ENCODE measurements at regions not wholly inside any gene's neighbourhood (a gene's known extent, or its start where the extent isn't known, plus 50 kb on each side); places are given as distances from the start of the nearest gene placed in this dataset.

DNA sequence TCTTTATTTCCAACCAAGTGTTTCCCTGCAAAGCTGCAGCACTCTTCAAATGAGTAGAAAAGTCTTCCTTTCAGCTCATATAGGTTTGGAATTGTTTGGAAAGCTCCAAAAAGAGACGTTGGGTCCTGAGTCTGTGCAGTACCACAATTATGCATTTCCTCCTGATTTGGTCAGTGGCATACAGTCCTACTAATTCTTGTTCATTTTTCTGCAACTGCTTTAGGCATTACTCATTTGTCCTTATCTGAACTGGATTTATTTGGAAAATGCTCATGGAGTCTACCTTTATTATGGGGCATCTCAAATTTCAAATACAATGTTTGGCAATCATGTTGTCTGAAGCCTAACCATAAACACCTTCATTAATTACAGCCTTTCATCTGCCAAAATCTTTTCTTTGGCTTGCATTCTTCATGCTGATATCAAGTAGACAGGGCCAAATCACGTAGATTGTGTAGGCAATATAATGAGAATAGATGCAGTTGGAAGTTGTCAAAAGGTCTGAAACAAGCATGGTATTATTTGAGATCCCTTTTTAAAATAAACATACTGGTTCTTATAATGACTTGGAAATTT, 232.8 kb downstream of the TLE1 start:
- H3K79me2 ChIP-seq (ENCODE audit: insufficient read depth, low read length) = no peaks in the 10 kb centered on the region
- no peaks in the 10 kb centered on the region for H3K9me2 ChIP-seq (replicated peaks; ENCODE audit: insufficient read depth, low read length)
- H3K27ac ChIP-seq (ENCODE audit: low read depth, low read length) = no peak overlapping the region
- no peaks in the 10 kb centered on the region for H4K20me1 ChIP-seq (ENCODE audit: low read depth, low read length)
- H3K36me3 ChIP-seq (ENCODE audit: low read length) = no peaks in the 10 kb centered on the region
- no peaks in the 10 kb centered on the region for H3K9me3 ChIP-seq (ENCODE audit: insufficient read depth, low read length)
- H3K4me2 ChIP-seq (ENCODE audit: low read depth, low read length, poor library complexity, severe bottlenecking) = no peak overlapping the region
- H3K4me3 ChIP-seq (ENCODE audit: insufficient read depth, low read length, poor library complexity, severe bottlenecking) = no peak overlapping the region
- no peak overlapping the region for H2AFZ ChIP-seq (ENCODE audit: low read depth, low read length, severe bottlenecking)
- no peaks in the 10 kb centered on the region for H3K27me3 ChIP-seq (ENCODE audit: low read length)
- no peaks in the 10 kb centered on the region for H3F3A ChIP-seq (ENCODE audit: insufficient read depth)
- TF ChIP-seq EZH2phosphoT487 (conservative IDR thresholded peaks at IDR 0.05; ENCODE audit: low read length) = no peak
- TF ChIP-seq, protein P1, sequence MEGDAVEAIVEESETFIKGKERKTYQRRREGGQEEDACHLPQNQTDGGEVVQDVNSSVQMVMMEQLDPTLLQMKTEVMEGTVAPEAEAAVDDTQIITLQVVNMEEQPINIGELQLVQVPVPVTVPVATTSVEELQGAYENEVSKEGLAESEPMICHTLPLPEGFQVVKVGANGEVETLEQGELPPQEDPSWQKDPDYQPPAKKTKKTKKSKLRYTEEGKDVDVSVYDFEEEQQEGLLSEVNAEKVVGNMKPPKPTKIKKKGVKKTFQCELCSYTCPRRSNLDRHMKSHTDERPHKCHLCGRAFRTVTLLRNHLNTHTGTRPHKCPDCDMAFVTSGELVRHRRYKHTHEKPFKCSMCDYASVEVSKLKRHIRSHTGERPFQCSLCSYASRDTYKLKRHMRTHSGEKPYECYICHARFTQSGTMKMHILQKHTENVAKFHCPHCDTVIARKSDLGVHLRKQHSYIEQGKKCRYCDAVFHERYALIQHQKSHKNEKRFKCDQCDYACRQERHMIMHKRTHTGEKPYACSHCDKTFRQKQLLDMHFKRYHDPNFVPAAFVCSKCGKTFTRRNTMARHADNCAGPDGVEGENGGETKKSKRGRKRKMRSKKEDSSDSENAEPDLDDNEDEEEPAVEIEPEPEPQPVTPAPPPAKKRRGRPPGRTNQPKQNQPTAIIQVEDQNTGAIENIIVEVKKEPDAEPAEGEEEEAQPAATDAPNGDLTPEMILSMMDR (IDR thresholded peaks at IDR 0.05; ENCODE audit: insufficient read depth, low read length, poor library complexity, severe bottlenecking) = no peak
- H3K9ac ChIP-seq (ENCODE audit: low read length) = no peak overlapping the region

DNA sequence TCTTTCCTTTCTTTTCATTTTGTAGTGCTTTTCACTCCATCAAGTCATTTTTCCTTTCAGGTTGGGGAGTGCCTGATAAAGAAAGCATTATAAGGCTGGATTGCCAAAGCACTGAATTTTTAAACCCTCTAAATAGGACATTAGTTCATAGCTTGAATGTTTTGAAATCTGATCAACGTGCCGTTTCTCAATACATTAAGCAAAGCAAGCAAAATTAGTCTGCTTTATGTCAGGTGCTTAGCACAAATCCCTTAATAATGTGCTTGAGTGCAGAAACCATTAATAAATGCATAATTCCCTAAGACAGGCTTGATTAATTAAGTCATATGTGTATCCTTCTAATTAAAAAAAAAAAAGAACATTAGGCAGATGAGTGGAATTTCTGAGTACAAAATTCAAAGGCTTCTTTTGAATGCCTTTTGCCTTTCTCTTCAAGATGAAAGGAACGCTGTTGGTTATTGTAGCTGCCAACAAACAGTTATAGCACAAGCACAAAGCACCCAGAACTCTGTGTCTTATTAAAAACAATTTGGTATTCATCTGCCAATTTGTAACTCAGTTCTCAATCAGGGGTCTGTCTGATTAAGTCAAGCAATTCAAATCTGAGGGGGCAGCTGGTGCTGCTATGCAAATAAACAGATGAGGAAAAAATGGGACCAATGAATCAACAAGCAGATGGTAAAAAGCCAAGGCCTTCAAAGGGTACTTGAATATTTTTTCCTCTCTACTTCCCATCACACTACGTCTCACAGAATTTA, 233.7 kb downstream of the TLE1 start:
- no peaks in the 10 kb centered on the region for H3K27me3 ChIP-seq (ENCODE audit: low read length)
- no peak overlapping the region for H3K4me2 ChIP-seq (ENCODE audit: low read depth, low read length, poor library complexity, severe bottlenecking)
- no peak for TF ChIP-seq EZH2phosphoT487 (conservative IDR thresholded peaks at IDR 0.05; ENCODE audit: low read length)
- TF ChIP-seq, protein P1 (IDR thresholded peaks at IDR 0.05; ENCODE audit: insufficient read depth, low read length, poor library complexity, severe bottlenecking) = no peak
- H3F3A ChIP-seq (ENCODE audit: insufficient read depth) = no peaks in the 10 kb centered on the region
- no peaks in the 10 kb centered on the region for H3K9me2 ChIP-seq (replicated peaks; ENCODE audit: insufficient read depth, low read length)
- no peaks in the 10 kb centered on the region for H3K36me3 ChIP-seq (ENCODE audit: low read length)
- H3K79me2 ChIP-seq (ENCODE audit: insufficient read depth, low read length) = no peaks in the 10 kb centered on the region
- H3K4me3 ChIP-seq (ENCODE audit: insufficient read depth, low read length, poor library complexity, severe bottlenecking) = no peak overlapping the region
- no peaks in the 10 kb centered on the region for H3K9me3 ChIP-seq (ENCODE audit: insufficient read depth, low read length)
- H3K27ac ChIP-seq (ENCODE audit: low read depth, low read length) = no peak overlapping the region
- no peak overlapping the region for H2AFZ ChIP-seq (ENCODE audit: low read depth, low read length, severe bottlenecking)
- no peaks in the 10 kb centered on the region for H4K20me1 ChIP-seq (ENCODE audit: low read depth, low read length)
- no peak overlapping the region for H3K9ac ChIP-seq (ENCODE audit: low read length)

DNA sequence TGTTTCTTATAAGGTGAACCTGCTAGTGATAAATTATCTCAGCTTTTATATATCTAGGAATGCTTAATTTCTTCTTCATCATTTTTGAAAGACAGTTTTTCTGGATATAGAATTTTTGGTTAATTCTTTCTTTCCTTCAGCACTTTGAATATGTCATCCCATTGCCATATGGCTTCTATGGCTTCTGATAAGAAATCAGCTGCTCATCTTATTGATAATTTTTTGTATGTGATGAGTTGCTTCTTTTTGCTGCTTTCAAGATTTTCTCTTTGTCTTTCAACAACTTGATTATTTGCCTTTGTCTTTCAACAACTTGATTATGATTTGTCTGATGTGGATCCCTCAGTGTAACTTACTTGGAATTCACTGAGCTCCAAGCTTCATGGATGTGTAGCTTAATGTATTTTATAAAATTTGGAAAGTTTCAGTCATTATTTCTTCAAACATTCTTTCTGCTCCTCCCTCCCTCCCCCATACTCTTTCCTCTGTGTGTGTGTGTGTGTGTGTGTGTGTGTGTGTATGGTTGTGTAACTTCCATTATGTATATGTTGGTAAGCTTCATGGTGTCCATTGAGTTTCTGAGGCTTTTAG, 243.9 kb downstream of the TLE1 start:
- Histone ChIP-seq H3K79me2 (ENCODE audit: insufficient read depth, low read length) (no peaks in the 10 kb centered on the region), H3F3A (ENCODE audit: insufficient read depth) (no peaks in the 10 kb centered on the region), H3K27me3 (ENCODE audit: low read length) (no peaks in the 10 kb centered on the region), H4K20me1 (ENCODE audit: low read depth, low read length) (no peaks in the 10 kb centered on the region), H3K4me2 (ENCODE audit: low read depth, low read length, poor library complexity, severe bottlenecking) (no peak overlapping the region), H3K27ac (ENCODE audit: low read depth, low read length) (no peak overlapping the region), H3K4me3 (ENCODE audit: insufficient read depth, low read length, poor library complexity, severe bottlenecking) (no peak overlapping the region), H3K36me3 (ENCODE audit: low read length) (no peaks in the 10 kb centered on the region), H3K9me2 (replicated peaks; ENCODE audit: insufficient read depth, low read length) (no peaks in the 10 kb centered on the region), H2AFZ (ENCODE audit: low read depth, low read length, severe bottlenecking) (no peak overlapping the region), H3K9me3 (ENCODE audit: insufficient read depth, low read length) (no peaks in the 10 kb centered on the region), H3K9ac (ENCODE audit: low read length) (no peak overlapping the region)
- TF ChIP-seq, protein P1 (IDR thresholded peaks at IDR 0.05; ENCODE audit: insufficient read depth, low read length, poor library complexity, severe bottlenecking) = no peak
- no peak for TF ChIP-seq EZH2phosphoT487 (conservative IDR thresholded peaks at IDR 0.05; ENCODE audit: low read length)
